ENCODE measurements at regions not wholly inside any gene's neighbourhood (a gene's known extent, or its start where the extent isn't known, plus 50 kb on each side); places are given as distances from the start of the nearest gene placed in this dataset.

DNA sequence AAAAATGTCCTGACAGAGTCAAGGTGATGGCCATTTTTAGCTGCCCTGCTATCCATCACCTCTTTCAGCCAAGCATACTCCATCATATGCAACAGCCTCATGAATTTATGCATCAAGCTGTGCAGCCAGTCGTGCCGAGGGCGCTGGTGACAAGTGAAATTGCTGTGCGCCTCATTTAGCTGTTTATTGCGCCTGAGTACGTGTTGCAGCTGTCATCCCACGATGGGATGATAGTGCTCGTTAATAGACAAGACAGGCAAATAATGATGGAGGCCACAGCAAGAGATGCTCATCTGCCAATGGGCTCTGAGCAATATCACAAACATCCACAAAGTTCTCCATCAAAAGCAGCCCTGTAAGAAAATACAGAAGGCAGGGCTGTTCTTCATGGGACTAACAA is 562.3 kb upstream of the POU3F2 start:
- DNase-seq (ENCODE audit: low read depth): no peak
- H3K4me3 ChIP-seq (ENCODE audit: low read depth, low read length): no peak overlapping the region
- TF ChIP-seq, protein P1, sequence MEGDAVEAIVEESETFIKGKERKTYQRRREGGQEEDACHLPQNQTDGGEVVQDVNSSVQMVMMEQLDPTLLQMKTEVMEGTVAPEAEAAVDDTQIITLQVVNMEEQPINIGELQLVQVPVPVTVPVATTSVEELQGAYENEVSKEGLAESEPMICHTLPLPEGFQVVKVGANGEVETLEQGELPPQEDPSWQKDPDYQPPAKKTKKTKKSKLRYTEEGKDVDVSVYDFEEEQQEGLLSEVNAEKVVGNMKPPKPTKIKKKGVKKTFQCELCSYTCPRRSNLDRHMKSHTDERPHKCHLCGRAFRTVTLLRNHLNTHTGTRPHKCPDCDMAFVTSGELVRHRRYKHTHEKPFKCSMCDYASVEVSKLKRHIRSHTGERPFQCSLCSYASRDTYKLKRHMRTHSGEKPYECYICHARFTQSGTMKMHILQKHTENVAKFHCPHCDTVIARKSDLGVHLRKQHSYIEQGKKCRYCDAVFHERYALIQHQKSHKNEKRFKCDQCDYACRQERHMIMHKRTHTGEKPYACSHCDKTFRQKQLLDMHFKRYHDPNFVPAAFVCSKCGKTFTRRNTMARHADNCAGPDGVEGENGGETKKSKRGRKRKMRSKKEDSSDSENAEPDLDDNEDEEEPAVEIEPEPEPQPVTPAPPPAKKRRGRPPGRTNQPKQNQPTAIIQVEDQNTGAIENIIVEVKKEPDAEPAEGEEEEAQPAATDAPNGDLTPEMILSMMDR (conservative IDR thresholded peaks at IDR 0.05; ENCODE audit: low read depth, low read length): no peak

DNA sequence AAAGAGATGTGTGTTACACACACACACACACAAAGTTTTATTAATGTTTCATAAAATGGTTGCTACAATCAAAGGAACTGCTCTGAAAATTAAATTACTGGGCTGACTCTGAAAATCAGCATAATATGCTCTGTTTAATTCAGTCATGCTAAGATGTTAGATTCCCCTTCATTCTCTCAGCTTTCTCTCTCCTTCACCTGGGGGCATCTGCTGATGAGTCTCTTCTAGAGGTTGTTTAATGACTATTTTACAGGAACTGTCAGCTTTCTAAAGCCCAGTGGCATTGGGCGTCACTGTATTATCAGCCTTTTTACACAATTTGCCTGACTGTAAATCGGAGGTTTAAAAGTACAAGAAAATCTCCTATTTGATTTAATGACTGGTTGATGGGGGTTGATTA is 559.7 kb upstream of the POU3F2 start:
- H3K4me3 ChIP-seq (ENCODE audit: low read depth, low read length): no peak overlapping the region
- TF ChIP-seq, protein P1 (conservative IDR thresholded peaks at IDR 0.05; ENCODE audit: low read depth, low read length): no peak
- DNase-seq (ENCODE audit: low read depth): no peak

DNA sequence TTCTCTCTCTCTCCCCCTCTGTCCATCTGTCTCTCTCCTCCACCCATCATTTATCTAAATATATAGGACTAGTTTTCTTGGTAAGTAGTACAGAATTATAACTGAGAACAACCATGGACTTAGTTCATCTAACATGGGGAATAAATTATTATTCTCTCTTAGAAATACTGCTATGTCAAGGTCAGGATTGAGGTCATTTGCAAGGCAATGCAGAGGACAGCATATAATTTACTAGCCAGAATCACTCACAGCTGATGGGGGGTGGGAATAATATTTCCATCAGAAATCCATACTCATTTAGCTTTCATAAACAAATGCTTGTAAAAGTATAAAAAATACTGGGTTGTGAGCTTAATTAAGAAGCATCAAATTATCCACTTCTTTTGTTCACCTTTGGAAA is 553.9 kb upstream of the POU3F2 start:
- TF ChIP-seq, protein P1 (conservative IDR thresholded peaks at IDR 0.05; ENCODE audit: low read depth, low read length): no peak
- no peak for DNase-seq (ENCODE audit: low read depth)
- H3K4me3 ChIP-seq (ENCODE audit: low read depth, low read length): no peak overlapping the region

DNA sequence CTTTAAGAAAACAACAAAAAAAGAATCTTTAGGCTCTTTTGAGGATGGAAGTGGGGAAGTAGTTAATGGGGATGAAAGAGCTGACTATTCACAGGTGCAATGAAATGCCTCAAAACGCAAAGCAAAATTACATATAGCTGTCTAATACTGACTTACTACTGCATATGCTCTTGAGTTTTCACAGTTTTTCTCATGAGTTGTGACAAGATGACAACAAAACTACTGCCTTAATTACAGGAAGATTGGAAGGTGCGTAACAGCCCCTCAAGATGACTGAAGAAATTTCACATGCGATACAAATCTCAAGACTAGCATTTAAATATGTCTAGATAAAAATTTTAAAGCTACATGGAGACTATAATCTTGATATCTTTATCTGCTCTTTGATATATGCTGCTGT is 547.8 kb upstream of the POU3F2 start:
- TF ChIP-seq, protein P1 (conservative IDR thresholded peaks at IDR 0.05; ENCODE audit: low read depth, low read length): no peak
- H3K4me3 ChIP-seq (ENCODE audit: low read depth, low read length): no peak overlapping the region
- DNase-seq (ENCODE audit: low read depth): no peak

DNA sequence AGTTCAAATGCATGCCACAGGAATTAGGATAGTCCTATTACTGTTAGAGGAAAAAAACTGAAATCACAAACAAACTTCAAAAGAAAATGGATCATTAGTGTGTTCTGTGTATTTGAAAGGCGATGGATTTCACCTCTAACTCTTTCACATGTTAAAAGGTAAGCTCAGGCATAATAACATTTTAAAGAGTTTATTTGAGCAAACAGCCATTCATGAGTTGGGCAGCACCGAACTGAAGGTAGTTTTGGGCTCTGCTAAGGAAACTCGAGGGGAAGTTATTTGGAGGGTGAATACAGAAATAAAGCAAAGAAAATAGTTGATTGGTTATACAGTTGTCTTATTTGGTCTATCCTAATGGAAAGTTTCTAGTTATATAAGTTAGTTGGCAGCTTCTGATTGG is 546.5 kb upstream of the POU3F2 start:
- TF ChIP-seq, protein P1 (conservative IDR thresholded peaks at IDR 0.05; ENCODE audit: low read depth, low read length): no peak
- no peak overlapping the region for H3K4me3 ChIP-seq (ENCODE audit: low read depth, low read length)
- DNase-seq (ENCODE audit: low read depth): no peak

DNA sequence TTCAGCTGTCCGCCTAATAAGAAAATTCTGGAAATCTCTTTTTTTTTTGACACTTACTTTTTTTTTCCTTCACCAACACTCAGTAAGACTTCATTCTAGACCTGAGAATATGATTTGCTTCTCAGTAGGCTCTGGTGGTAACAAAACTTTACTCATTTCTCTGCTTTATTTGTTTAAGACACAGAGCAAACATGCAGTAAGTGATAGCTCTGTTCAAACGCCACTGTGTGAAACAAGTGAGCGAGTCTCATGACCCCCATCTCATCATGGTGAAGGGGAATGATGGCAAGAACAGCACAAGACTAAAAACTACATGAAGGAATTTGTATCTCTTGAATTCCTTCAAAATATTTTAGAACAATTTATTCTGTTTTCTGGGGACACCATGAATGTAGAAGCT is 541.6 kb upstream of the POU3F2 start:
- no peak overlapping the region for H3K4me3 ChIP-seq (ENCODE audit: low read depth, low read length)
- DNase-seq (ENCODE audit: low read depth): no peak
- TF ChIP-seq, protein P1 (conservative IDR thresholded peaks at IDR 0.05; ENCODE audit: low read depth, low read length): no peak

DNA sequence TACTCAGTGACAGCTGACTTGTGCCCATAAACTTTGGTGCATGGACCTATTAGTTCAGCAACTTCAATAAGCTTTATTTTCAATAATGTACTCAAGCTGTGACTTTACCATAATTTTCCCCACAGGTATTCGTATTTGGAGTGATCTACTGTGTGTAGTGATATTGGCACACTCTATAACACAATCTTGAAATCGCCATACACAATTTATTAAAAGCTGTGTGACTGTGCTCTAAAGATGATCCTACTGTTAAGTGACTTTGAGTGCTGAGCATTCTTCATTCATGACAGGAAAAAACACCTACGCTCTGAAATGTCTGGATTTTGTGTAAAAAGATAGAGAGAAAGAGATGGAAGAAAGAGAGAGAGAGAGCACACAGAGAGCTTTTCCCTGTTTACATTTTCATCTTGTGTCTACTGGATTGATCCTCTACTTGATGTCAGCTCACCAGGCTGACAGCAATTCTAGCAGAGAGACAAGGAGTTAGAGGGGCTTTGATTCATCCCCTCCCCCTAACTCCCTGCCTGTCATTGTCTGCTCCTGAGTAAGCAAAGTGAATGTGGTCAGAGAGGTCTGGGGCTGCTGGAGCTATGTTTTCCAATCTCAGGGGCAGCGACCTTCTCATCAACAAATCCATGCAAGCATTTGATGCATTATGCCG is 538.7 kb upstream of the POU3F2 start:
- TF ChIP-seq, protein P1 (conservative IDR thresholded peaks at IDR 0.05; ENCODE audit: low read depth, low read length): no peak
- H3K4me3 ChIP-seq (ENCODE audit: low read depth, low read length): no peak overlapping the region
- no peak for DNase-seq (ENCODE audit: low read depth)

All from choroid plexus epithelial cell (primary cell).